Stimulated activated CD4-positive, alpha-beta T cell treated with anti-CD3 and anti-CD28 coated beads, TNF-alpha, amount 100 ng/mL, for 4 hours (primary cell): ENCODE measurements at regions not wholly inside any gene's neighbourhood (a gene's known extent, or its start where the extent isn't known, plus 50 kb on each side); places are given as distances from the start of the nearest gene placed in this dataset.
"Not testable (repeated sequence)": the region's sequence is repeated elsewhere in the genome, so short reads cannot be mapped to it uniquely, and the experiment has no call there.

Experiments used
- DNase-seq, 3 experiments: peaks; one replicate each; pipeline ENCODE4 v3.0.0-alpha.2; 2020; ENCODE audit warnings: low read depth in 3 of 3

DNA sequence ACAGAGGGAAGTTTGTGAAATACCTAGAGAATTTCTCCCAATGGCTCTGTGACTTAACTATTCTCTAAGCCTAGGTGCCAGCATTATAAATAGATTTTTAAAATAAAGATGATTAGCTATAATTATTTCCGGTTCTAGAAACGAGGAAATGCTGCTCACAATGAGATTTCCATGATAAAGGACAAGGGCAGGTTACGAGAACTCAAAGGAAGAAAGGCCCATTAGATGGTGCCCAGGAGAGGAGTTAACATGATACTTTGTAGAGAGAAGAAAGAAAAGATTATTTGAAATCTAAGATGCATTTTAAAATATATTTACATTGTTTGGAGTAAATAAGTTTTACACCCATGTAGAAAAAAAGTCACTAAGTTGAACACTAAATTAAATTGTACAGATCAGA is 538.3 kb upstream of the PTGER4 start:
- DNase-seq, result no peak

DNA sequence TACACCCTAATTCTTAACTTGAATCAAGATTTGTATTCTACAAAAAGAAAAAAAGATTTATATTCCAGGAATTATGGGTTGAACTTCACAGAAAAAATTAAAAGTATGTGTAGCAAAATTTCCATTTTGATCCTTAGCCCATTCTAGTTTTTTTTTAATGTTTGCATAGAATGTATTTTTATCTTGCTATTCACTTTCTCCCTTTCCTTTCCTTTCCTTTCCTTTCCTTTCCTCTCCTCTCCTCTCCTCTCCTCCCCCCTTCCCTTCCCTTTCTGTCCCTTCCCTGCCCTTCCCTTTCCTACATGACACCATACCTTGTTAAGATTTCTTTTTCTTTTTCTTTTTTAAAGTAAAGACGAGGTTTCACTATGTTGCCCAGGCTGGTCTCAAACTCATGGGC is 542.5 kb upstream of the PTGER4 start:
- no peak for DNase-seq

DNA sequence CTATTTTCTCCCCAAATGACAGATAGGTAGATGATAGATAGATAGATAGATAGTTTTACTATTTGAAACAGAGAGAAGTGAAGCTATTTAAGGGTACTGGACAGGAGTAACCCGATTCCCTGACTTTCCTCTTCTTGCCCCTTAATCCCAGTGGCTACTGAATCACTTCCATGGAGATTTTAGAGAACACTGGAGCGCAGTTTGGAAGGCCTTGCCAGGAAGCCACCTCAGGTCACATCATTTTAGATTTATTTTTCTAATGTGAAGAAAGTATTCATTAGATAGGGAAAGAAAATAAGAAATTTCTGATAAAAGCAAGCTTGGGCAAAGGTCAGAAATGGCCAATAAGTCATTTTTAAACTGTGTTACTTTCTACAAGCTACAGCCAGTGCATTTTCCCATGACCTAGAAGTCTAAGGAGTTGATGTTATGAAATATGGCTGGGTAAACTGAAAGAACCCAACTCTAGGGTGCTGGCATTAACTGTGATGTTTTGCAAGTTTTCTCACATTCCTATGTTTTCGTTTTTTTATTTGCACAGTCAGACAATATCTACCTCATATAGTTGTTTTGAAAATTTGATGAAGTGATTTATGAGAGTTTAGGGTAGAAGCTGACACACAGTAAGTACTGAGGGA is 544.7 kb upstream of the PTGER4 start:
- DNase-seq, result no peak

DNA sequence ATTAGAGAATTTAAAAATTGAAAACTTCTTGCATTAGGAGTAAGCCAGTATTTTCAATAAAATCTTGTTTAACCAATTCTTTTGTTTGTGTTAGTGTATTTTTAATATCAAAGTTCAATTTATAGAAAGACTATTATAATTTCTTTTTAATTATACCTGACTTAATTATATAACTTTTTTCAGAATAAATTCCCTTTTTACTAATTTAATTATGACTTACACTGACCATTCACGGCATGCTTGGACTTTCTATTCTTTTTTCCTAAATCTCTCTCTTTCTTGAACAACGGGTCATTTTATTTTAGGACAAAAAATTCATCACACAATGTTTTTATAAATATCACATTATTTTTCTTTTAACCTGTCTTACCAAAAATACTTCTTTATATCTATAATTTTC is 555.3 kb upstream of the PTGER4 start:
- DNase-seq, result no peak

DNA sequence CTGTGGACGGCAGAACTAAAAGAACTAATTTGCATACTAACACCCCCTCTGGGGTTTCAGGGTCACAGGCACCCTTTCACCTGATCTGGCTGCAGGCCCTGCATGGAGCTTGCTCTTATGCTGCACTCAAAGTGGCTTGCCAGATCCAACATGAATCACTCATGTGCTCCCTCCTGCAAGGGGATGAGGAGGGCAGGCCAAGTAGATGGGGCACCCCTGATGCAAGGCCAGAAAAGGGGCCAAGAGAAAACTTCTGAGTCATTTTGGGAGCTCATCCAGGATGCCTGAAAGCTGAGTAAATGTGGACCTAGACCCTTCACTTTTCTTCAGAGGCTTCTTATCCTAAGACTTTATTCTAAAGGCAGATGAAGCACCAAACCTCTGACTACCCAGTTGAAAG is 558.5 kb upstream of the PTGER4 start:
- DNase-seq, result no peak

DNA sequence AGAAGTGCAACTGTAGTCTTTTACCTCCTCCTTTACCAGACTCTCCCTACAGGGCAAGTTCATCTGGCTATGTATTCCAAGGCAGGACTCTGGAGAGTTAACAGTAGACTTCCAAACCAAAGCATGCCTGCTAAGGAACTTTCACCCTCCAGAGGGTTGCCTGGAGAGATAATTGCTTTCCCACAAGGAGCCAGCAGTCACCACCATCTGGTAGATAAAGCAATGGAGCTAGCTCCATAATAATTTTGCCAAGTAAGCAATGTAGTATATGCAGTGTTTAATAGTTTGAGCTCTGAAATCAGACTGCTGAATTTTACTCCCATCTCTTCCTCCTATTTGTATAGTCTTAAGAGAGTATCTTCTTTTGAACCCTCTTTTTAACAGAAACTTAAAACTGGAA is 566.8 kb upstream of the PTGER4 start:
- DNase-seq, result no peak

DNA sequence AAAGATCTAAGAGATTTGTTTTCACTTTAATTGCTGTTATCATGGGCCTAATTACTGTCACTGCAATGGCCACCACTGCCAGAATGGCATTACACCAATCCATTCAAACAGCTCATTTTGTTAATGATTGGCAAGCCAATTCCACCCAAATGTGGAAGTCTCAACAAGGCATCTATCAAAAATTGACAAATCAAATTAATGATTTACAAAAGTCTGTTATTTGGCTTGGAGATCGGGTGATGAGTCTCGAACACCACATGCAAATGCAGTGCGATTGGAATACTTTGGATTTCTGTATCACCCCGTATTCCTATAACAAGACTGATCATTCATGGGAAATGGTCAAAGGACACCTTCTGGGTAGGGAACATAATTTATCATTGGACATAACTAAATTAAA is 568.7 kb upstream of the PTGER4 start:
- not testable (repeated sequence) for DNase-seq

DNA sequence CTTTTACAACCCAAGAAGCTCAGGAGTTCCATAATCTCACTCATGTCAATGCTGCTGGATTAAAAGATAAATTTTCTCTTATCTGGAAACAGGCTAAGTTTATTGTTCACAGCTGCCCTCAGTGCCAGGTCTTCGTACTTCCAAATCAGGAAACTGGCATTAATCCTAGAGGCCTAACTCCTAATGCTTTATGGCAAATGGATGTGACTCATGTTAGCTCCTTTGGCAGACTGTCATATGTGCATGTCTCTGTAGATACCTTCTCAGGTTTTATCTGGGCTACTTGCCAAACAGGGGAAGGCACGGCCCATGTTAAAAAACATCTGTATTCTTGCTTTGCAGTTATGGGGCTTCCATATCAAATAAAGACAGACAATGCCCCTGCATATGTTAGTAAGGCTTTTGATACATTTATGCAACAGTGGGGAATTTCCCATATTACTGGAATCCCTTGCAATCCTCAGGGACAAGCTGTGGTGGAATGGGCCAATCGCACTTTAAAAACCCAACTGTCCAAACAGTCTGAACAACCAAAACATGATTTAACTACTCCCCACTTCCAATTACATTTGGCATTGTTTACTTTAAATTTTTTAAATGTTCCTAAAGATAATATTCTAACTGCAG is 570.8 kb upstream of the PTGER4 start:
- not testable (repeated sequence) for DNase-seq

DNA sequence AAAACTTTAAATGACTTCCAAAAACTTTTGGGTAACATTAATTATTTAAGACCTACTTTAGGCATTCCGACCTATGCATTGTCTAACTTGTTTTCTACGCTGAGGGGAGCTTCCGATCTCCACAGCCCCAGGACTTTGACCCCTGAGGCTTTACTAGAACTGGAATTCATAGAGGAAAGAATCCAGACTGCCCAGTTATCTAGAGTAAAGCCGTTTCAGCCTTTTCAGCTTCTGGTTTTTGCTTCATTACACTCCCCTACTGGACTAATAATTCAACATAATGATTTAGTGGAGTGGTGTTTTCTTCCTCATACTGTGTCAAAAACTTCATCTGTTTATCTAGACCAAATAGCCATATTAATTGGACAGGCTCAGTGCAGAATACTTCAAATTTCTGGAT is 571.9 kb upstream of the PTGER4 start:
- DNase-seq, result not testable (repeated sequence)

DNA sequence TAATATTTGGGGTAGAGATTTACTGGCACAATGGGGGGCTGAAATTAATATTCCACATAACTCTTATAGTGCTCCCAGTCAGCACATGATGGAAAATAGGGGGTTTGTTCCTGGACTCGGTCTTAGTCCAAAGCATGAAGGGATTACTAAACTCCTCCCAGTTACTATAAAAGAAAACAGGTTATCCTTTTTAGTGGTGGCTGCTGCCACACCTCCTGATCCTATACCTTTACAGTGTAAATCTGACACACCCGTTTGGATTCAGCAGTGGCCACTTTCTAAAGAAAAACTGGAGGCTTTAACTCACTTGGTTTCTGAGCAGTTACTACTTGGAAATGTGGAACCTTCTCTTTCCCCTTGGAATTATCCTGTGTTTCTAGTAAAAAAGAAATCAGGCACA is 572.9 kb upstream of the PTGER4 start:
- no peak for DNase-seq

DNA sequence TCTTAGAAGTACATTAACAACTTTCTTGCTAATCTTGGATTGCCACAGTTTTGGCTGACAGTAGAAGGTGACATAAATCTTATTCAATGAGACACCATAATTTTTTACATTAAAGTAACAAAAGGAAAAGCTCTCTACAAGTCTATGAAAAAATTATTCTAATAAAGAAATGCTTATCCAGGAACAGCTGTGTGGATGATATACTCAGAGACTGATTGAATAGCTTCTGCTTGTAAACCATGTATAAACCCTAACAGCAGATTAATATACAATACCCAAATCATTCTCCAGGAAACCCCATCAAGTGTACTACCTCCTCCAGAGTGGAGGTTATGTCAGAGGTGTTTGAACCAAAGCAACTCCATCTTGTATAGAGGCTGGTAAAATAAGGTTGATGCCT is 581.4 kb upstream of the PTGER4 start:
- DNase-seq, result no peak

DNA sequence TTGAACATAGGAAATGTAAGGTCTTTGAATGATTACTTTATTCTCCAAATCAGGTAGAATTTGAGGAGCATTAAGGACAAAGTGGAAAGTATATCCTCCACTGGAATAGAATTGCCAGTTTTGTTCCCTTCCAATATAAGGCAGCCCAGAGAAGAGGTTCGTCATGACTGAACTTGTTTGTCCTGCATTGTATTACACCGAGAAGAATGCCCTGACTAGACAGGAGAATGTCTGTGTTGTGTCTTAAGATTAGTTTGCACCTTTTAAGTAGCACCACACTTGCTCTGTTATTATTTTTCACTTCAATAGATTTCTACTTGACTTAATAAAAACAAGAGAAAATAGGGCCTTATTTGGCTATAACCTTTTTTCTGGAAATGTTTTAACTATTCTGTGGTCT is 586.2 kb upstream of the PTGER4 start:
- DNase-seq, result no peak

DNA sequence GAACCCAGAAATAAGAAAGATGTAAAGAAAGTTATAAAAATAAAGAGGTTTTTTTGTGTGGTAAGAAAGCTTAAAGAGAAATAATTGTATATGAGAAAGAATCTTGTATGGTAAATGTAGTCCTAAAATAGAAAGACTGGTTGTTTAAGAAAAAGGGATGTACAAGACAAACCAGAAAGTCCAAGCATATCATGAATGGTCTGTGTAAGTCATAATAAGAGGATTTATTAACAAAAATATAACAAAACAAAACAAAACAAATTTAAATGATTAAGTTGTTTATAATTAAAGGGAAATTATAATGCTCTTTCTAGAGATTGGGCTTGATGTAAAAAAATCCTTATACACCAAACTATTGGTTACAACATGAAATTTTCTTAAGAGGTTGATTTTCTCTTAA is 590.4 kb upstream of the PTGER4 start:
- DNase-seq, result no peak

DNA sequence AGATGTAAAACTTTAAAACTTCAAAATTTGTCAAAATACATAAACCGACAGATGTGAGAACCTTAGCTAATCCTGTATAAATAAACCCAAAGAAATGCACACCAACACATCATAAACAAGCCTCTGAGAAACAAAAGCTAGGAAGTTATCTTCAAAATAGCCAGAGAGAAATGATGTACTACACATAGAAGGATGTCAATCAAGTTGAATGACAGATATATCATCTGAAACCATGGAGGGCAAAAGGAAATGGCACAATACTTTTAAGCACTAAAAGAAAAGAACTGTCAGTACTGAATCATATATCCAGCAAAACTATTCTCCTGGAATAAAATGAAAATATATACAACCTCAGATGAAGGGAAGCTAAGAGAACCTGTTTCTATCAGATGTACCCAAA is 595.1 kb upstream of the PTGER4 start:
- DNase-seq, result no peak

DNA sequence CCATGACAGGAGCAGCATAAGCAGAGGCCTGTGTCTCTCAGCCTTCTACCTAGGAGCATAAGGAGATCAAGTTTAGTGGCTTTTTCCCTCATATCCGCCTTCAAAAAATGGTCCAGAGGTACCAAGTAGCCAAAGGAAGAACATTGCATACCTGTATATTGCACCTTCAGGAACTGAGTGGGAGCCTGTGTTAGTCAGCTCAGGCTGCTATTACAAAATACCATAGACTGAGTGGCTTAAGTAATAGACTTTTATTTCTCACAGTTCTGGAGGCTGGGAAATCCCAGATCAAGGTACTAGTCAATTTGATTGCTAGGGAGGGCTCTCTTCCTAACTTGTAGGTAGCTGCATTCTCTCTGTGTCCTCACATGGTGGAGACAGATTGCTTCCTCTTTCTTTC is 597.4 kb upstream of the PTGER4 start:
- no peak for DNase-seq

DNA sequence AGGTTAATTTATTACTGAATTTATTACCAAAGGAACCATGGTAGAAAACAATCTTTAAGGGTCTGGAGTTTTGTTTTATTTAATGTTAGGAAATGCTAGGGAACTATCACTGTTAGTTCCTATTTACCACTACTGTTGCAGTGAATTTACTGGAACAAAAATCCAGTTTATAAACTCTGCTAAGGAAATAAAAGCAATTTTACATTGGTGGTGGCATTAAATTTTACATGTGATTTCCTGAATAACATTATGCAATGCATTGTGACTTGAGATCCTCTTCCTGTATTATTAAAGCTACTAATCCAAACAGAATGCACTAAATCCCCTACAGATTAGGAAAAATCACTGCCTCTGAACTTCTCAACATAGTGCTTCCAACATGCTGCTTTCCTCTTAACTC is 599.5 kb upstream of the PTGER4 start:
- no peak for DNase-seq

DNA sequence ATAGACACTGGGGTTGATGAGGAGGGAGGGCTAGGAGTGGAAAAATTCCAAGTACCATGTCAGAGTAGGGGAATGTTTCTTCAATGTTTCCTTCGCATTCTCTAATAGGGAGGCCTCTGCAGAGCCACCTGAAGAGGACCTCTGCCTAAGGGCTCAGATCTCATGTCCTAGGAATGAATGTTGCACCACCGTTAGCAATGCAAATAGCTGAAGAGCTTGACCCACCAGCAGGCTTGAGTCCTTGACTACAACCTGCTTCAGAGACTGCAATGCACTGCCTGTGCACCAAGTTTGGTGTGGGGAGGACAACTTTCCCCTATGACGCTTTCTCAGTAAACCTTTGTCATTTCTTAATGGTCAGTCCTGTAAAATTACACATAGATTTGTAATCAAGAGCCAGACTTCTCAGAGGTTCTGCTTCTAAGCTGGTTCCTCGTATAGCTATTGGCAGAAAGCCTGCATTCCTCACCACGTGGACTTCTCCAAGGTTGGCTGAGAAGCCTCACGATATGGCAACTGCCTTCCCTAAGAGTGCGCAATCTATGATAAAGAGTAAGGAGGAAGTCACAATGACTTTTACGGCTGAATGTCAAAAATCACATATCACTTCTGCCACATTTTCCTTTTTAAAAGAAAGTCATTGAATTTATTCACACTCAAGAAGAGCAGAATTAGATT is 600.7 kb upstream of the PTGER4 start:
- no peak for DNase-seq

DNA sequence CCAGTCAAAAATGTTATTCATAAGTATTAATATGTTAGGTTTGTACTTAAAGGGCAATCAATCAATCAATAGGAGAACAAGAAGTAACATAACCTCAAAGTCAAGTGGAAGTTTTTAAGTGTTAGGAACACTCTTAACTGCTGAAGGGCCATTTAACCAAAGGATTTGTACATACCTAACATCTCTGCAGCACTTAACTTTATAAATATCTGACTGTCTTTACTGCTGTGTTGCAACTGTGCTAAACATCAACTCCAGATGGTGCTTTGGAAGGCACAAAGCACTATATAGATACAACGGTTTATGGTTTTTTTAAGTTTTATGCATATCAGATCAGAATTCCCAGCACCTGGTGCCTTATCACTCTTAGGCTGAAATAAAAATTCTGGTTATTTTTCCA is 604.9 kb upstream of the PTGER4 start:
- no peak for DNase-seq

DNA sequence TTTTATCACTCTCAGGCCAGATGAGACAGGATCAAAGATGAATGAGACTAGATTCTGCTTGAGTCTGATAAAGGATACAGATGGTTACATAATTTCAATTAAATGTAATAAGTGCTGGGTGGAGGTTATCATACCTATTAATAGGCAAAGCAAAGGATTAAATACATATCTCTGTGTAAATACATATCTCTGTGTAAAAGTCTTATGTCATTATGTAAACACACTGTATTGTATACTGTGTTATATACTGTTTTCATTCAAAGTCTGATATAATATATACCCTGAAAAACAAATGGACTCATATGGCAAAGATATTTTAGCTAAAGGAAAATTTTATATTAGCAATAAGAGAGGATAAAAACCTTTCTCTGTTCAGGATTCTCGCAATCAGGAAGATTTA is 605.8 kb upstream of the PTGER4 start:
- no peak for DNase-seq

DNA sequence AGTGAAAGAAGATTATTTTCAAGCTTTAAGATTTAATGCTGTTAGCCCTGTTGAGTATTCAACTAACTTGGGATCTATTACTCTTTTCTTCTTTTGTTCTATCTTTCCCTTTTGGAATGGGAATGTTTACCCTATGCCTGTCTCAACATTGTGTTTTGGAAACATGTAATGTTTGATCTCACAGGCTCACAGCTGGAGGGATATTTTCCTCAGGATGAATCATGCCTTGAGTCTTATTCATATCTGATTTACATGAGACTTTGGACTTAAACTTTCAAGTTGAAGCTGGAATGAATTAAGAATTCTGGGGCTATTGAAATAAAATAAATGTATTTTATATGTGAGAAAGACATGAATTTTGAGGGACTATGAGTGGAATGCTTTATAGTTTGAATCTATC is 607.8 kb upstream of the PTGER4 start:
- DNase-seq, result no peak

DNA sequence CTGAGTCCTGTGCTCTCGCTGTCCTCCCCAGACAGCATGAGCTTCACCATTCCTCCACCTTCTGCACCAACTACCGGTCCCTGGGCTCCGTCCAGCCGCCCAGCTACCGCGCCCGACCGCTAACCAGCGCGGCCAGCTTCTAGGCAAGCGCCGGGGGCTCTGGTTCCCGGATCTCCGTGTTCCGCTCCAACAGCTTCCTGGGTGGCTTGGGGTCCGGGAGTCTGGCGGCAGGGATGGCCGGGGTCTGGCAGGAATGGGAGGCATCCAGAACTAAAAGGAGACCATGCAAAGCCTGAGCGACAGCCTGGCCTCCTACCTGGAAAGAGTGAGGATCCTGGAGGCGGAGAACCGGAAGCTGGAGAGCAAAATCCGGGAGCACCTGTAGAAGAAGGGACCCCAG is 613.1 kb upstream of the PTGER4 start:
- DNase-seq, result no peak

DNA sequence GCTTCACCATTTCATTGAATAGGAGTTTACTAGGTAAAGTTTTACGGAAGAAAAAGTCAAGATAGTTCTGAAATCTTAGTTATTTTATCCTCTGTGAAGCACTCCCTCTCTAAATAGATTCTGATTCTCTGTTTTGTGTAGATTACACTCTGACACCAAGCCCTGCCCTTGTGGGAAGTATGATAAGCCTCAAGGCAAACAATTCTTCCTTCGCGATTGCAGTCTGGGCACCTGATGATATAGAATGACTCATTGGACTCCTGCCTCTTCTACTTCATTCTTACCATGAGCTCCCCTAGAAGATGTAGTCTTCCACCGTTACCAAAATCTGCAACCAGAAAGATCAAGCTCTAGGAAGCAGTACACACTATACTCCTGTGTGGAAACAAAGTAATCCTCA is 626.9 kb upstream of the PTGER4 start:
- DNase-seq, result no peak

DNA sequence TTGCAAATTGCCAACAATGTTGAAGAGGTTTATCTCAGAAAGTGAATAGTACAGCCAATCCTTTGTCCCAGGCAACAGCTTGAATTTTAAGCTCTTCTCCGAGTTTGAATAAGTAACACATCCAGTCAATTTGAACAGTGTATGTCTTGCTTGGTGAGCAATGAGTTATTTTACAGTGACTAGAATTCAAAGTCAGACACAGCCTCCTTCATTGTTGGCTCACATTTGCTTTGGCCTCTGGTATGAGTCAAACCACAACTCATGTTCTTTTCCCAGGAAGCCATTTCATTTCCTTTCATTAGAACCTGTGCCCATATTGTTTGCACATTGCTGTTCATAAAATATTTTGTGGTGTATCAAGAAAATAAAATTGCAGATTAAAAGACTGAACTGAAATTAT is 622.0 kb upstream of the DAB2 start:
- DNase-seq, result no peak

DNA sequence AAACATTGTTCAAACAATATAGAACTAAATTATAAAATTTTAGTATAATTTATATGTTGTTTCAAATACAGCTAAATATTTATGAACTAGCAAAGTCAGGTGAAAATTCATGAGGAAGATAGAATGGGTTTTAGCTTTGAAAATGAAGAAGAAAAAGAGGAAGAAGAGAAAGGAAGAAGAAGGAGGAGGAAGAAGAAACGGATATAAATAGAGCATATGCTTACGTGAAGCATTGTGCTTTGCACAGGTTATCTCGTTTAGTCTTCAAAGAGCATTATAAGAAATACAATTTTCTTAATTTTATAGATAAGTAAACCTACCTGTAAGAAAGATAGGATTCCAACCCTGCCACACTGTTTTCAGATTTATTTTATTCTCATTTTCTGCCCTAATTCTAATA is 620.6 kb upstream of the DAB2 start:
- no peak for DNase-seq
